ENCODE measurements at regions not wholly inside any gene's neighbourhood (a gene's known extent, or its start where the extent isn't known, plus 50 kb on each side); places are given as distances from the start of the nearest gene placed in this dataset.

DNA sequence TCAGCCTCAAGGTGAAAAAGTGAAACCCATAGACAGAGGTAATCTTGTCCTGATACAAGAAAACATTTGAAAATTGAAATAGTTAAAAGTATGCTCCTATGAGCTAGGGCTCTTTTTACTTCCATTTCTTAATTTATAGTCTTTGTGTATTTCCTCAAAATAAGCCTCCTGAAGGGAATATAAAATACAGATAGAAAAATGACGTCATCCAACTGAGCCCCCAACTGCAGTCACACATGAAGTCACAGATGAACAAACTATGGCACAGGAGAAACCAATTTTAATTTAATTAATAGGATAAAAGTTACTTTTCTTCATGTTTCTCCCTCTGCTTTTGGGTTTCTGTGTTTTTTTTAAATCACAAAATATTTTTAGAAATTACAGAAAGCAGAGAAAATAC is 280.3 kb downstream of the HTR7 start:
- TF ChIP-seq, protein P1, sequence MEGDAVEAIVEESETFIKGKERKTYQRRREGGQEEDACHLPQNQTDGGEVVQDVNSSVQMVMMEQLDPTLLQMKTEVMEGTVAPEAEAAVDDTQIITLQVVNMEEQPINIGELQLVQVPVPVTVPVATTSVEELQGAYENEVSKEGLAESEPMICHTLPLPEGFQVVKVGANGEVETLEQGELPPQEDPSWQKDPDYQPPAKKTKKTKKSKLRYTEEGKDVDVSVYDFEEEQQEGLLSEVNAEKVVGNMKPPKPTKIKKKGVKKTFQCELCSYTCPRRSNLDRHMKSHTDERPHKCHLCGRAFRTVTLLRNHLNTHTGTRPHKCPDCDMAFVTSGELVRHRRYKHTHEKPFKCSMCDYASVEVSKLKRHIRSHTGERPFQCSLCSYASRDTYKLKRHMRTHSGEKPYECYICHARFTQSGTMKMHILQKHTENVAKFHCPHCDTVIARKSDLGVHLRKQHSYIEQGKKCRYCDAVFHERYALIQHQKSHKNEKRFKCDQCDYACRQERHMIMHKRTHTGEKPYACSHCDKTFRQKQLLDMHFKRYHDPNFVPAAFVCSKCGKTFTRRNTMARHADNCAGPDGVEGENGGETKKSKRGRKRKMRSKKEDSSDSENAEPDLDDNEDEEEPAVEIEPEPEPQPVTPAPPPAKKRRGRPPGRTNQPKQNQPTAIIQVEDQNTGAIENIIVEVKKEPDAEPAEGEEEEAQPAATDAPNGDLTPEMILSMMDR (IDR thresholded peaks at IDR 0.05) = no peak
- TF ChIP-seq EZH2 (IDR thresholded peaks at IDR 0.05; ENCODE audit: borderline replicate concordance, insufficient read depth, low read depth, low read length, poor library complexity, severe bottlenecking) = no peak

Data from B cell (primary cell).